ENCODE measurements at regions not wholly inside any gene's neighbourhood (a gene's known extent, or its start where the extent isn't known, plus 50 kb on each side); places are given as distances from the start of the nearest gene placed in this dataset.

DNA sequence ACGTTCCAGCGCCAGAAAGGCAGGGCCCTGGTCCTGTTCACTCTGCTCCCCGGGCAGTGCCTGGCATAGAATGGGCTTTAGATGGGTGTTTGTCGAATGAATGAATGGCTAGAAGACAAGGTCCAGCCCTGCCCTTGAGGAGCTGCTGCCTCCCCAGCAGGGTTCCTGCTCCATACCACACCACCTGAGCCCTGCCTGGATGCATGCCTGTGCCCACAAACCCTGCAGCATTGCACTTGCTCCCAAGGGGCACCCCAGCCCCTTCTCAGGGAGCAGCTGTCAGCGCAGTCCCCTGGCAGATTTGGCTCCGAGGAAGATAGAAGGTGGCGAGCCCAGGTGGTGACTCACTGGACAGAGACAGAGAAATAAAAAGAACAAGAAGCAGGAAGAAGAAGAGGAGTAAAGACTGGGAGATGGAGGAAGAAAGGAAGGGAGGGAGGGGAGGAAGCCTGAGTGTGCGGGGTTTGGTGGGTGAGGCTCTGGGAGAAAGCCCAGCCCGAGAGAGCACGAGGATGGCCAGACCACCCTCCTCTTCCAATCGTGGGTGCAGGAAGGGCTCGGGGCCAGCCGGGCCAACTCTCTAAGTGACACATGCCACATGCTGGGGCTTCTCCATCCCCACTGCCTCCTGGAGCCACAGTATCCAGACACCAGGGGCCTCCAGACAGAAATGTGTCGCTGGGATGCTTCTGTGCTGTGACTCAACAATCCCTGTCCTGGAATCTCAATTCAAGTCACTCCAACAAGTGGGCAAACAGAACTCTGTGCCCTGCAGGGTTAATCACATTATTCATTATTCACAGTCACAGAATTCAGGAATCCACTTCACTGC is 1474.3 kb downstream of the BRD1 start:
- TF ChIP-seq, protein P1, sequence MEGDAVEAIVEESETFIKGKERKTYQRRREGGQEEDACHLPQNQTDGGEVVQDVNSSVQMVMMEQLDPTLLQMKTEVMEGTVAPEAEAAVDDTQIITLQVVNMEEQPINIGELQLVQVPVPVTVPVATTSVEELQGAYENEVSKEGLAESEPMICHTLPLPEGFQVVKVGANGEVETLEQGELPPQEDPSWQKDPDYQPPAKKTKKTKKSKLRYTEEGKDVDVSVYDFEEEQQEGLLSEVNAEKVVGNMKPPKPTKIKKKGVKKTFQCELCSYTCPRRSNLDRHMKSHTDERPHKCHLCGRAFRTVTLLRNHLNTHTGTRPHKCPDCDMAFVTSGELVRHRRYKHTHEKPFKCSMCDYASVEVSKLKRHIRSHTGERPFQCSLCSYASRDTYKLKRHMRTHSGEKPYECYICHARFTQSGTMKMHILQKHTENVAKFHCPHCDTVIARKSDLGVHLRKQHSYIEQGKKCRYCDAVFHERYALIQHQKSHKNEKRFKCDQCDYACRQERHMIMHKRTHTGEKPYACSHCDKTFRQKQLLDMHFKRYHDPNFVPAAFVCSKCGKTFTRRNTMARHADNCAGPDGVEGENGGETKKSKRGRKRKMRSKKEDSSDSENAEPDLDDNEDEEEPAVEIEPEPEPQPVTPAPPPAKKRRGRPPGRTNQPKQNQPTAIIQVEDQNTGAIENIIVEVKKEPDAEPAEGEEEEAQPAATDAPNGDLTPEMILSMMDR (IDR thresholded peaks at IDR 0.05) = no peak
- TF ChIP-seq EZH2 (IDR thresholded peaks at IDR 0.05; ENCODE audit: borderline replicate concordance, insufficient read depth, low read depth, low read length, poor library complexity, severe bottlenecking) = no peak
